ENCODE measurements at regions not wholly inside any gene's neighbourhood (a gene's known extent, or its start where the extent isn't known, plus 50 kb on each side); places are given as distances from the start of the nearest gene placed in this dataset.
"Not testable (repeated sequence)": the region's sequence is repeated elsewhere in the genome, so short reads cannot be mapped to it uniquely, and the experiment has no call there.

GRCh38 chr13:80708791-80709190, 367.9 kb upstream of the SPRY2 start:
- DNase-seq (ENCODE audit: low read depth): no peak

- no peak for DNase-seq (ENCODE audit: low read depth)
These were observed 366.4 kb upstream of the SPRY2 start for GRCh38 chr13:80707000-80707983.

DNA sequence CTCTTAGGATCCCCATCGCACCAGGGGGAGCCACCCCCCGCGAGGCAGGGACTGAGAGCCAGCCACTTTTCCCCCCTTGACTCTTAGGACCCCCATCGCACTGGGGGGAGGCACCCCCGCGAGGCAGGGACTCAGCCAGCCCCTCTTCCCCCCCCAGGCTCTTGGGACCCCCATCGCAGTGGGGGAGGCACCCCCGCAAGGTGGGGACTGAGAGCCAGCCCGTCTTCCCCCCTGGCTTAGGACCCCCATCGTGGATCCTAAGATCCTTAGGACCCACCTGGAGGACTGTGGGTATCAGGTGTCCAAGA, 365.2 kb upstream of the SPRY2 start:
- DNase-seq (ENCODE audit: low read depth): no peak

DNA sequence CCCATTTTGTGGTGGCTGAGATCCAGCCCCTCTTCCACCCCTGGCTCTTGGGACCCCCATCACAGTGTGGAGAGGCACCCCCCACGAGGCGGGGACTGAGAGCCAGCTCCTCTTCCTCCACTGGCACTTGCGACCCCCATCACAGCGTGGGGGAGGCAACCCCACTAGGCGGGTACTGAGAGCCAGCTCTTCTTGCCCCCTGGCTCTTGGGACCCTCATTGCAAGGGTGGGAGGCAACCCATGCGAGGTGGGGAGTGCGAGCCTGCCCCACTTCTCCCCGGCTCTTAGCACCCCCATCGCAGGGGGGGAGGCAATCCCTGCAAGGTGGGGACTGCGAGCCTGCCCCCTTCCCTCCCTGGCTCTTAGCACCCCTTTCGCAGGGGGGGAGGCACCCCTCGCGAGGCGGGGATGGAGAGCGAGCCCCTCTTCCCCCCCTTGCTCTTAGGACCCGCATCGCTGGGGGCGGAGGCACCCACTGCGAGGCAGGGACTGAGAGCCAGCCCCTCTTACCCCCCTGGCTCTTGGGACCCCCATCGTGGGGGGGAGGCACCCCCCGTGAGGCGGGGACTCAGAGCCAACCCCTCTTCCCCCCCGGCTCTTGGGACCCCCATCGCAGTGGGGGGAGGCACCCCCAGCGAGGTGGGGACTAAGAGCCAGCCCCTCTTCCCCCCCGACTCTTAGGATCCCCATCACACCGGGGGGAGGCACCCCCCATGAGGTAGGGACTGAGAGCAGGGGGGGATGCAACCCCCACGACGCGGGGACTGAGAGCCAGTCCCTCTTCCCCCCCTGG, 364.6 kb upstream of the SPRY2 start:
- no peak for DNase-seq (ENCODE audit: low read depth)

- no peak for DNase-seq (ENCODE audit: low read depth)
These were observed 363.4 kb upstream of the SPRY2 start for GRCh38 chr13:80704369-80704768.

- DNase-seq (ENCODE audit: low read depth): no peak
These were observed 354.9 kb upstream of the SPRY2 start for GRCh38 chr13:80695841-80696240.

GRCh38 chr13:80691814-80692213, 350.9 kb upstream of the SPRY2 start:
- DNase-seq (ENCODE audit: low read depth): not testable (repeated sequence)

DNA sequence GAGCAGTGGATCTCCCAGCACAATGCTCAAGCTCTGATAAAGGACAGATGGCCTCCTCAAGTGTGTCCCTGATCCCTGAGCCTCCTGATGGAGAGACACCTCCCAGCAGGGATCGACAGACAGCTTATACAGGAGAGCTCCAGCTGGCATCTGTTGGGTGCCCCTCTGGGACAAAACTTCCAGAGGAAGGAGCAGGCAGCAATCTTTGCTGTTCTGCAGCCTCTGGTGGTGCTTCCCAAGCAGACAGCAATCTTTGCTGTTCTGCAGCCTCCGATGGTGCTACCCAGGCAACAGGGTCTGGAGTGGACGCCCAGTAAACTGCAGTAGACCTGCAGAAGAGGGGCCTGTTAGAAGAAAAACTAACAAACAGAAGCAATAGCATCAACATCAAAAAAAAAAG, 349.3 kb upstream of the SPRY2 start:
- no peak for DNase-seq (ENCODE audit: low read depth)

GRCh38 chr13:80688593-80688992, 347.7 kb upstream of the SPRY2 start:
- DNase-seq (ENCODE audit: low read depth): no peak

DNA sequence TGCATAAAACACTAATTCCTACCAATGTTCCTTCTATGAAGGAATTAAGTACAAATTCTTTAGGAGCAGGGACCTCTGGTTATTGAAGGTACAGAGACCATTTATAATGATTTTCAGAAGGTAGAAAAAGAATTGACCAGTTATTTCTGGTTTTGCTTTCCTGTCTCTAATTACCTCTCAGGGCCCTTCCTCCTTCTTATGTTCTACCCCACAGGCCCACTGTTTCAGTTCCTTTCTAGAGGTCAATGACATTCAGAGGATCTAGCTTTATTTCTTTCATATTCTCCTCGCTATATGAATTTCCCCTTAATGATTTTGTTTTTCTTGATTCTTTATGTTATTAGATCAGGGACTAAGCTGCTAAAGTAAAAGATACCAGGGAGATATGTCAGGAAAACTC, 345.0 kb upstream of the SPRY2 start:
- DNase-seq (ENCODE audit: low read depth): no peak

DNA sequence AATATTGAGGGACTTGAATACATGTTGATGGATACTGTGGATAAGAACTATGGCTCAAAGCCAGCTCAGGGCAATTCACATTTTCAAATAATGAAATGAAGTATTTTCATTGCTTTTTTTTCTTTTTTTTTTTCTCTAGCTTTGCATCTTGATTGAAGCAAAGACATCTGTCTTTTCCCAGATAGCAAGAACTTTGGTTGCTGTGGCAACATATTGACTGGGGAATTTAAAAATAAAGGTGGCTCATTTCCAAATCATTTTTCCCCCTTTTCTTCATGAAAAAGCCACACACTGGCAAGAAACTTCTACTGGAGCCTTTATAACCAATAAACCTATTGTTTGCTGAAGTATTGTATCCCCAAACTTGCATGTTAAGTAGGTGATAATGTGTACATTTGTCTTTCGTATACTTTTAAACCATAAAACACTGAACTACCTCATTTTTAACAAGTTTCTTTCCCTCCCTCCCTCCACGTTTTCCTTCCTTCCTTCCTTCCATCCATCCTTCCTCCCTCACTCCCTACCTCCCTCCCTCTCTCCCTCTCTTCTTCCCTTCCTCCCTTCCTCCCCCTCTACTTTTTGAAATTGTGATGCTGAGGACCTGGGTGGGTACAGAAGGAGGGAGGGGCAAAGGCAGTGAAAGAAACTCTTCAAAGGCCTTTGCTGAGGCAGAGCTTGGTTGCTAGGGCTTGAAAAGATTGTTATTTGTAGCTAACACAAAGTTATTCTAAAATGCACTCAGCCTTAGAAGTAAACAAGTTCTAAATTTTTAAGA, 343.5 kb upstream of the SPRY2 start:
- no peak for DNase-seq (ENCODE audit: low read depth)

DNA sequence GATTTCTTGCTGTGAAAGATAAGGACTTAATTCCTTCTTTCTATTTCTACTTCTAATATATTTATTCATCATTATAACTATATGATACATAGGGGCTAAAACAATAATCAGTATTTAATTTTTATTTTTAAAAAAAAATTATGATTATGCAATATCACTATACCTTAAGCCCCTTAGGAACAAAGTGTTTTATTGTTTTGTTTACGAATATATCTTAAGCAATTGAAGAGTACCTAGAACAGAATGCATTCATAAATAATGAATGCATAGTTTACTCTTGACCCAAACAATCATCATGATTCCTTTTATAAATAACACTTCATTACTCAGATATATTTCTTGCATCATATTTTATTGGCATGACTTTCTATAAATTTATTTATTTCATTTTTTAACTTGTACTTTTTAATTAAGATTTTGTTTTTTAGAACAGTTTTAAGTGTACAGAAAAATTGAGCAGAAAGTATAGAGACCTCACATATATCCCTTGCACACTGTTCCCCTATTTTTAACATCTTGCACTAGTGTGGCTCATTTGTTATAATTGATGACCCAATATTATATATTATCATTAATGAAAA, 339.9 kb upstream of the SPRY2 start:
- DNase-seq (ENCODE audit: low read depth): no peak

- no peak for DNase-seq (ENCODE audit: low read depth)
These were observed 338.5 kb upstream of the SPRY2 start for GRCh38 chr13:80679423-80679822.

DNA sequence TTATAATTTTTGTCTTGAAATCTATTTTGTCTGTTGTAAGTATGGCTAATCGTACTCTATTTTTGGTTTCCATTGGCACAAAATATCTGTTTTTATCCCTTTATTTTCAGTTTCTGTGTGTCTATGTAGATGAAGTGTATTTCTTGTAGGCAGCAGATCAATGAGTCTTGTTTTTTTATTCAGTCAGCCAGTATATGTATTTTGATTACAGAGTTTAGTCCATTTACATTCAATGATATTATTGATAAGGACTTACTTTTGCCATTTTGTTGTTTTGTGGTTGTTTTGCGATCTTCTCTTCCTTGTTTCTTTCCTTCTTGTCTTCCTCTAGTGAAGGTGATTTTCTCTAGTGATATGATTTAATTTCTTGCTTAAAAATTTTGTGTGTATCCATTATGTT, 336.3 kb upstream of the SPRY2 start:
- no peak for DNase-seq (ENCODE audit: low read depth)

DNA sequence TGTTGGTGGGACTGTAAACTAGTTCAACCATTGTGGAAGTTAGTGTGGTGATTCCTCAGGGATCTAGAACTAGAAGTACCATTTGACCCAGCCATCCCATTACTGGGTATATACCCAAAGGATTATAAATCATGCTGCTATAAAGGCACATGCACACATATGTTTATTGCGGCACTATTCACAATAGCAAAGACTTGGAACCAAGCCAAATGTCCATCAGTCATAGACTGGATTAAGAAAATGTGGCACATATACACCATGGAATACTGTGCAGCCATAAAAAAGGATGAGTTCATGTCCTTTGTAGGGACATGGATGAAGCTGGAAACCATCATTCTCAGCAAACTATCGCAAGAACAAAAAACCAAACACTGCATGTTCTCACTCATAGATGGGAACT, 334.5 kb upstream of the SPRY2 start:
- DNase-seq (ENCODE audit: low read depth): not testable (repeated sequence)

- no peak for DNase-seq (ENCODE audit: low read depth)
These were observed 330.8 kb upstream of the SPRY2 start for GRCh38 chr13:80671773-80672172.

DNA sequence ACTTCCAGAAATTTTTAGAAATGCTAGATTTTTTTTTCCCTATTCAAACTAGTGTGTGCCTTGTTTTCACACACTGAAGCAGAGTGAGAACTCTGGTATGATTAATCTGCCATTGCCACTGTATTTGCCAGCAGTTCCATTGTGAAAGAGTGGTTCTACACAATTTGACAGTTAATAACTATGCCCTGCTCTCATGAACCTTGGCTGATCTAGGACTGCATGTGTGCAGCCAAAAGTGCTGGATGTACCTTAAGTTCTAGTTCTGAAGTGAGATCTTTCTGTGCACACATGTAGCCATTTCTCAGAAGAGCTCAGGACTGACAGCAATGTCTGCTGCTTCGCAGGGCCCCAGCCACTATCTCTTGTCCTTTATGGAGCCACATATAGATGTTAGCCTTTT, 328.2 kb upstream of the SPRY2 start:
- DNase-seq (ENCODE audit: low read depth): no peak

GRCh38 chr13:80668452-80668851, 327.5 kb upstream of the SPRY2 start:
- DNase-seq (ENCODE audit: low read depth): no peak

DNA sequence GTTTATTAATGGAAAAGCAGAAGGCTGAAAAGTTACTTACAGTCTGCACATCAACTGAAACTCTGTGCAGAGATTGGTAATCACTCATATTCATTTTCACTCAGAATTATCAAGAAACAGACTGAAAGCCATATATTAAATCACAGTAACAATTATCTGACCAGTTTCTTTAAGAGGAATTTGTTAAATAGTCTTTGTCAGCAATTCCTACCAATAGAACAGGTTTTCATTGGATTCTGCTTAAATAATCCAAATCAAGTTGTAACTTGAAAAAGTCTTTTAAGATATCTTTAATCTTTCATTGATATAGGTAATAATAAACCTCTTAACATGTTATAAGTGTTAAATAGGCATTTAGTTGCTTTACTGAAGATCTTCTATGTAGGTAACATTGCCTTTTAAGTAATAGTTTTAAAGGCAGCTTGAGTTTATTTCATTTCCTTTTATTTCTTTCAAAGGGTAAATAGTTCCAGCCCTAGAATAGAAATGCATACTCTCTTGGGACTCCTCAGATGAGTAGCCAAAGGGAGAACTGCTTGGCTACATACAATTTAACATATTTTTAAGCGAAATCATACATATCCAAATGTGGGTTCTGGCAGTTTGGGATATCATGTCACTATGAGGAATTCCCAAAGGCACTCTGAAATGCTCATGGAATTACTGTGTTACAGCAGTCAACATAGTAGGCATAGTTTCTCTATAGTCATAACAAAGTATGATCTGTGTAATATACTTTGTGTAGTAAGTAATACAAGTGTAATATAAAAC, 326.0 kb upstream of the SPRY2 start:
- DNase-seq (ENCODE audit: low read depth): no peak

GRCh38 chr13:80665792-80666333, 324.9 kb upstream of the SPRY2 start:
- no peak for DNase-seq (ENCODE audit: low read depth)

GRCh38 chr13:80664950-80665349, 324.0 kb upstream of the SPRY2 start:
- DNase-seq (ENCODE audit: low read depth): no peak
